Thyroid gland (tissue), 4 donors: ENCODE measurements at regions not wholly inside any gene's neighbourhood (a gene's known extent, or its start where the extent isn't known, plus 50 kb on each side); places are given as distances from the start of the nearest gene placed in this dataset.

ENCODE experiments used
- POLR2A ChIP-seq, 2 donors: fragments of 450-650 bp; IDR thresholded peaks; one replicate each; pipeline ENCODE4 v1.6.1; 2017; ENCODE audit warnings: antibody characterized with exemption in 2 of 2, mild to moderate bottlenecking in 2 of 2, moderate library complexity in 1 of 2
- TF ChIP-seq, protein P1 (sequence below), 6 experiments: fragments of 200-600 bp in 3 of 6; fragments of 450-650 bp in 3 of 6; sonication (generic) in 3 of 6; IDR thresholded peaks; one replicate each; pipeline ENCODE4 v1.5.1; 2016 to 2019; ENCODE audit warnings: antibody characterized with exemption in 6 of 6, mild to moderate bottlenecking in 2 of 6, inconsistent platforms in 1 of 6, moderate library complexity in 1 of 6

DNA sequence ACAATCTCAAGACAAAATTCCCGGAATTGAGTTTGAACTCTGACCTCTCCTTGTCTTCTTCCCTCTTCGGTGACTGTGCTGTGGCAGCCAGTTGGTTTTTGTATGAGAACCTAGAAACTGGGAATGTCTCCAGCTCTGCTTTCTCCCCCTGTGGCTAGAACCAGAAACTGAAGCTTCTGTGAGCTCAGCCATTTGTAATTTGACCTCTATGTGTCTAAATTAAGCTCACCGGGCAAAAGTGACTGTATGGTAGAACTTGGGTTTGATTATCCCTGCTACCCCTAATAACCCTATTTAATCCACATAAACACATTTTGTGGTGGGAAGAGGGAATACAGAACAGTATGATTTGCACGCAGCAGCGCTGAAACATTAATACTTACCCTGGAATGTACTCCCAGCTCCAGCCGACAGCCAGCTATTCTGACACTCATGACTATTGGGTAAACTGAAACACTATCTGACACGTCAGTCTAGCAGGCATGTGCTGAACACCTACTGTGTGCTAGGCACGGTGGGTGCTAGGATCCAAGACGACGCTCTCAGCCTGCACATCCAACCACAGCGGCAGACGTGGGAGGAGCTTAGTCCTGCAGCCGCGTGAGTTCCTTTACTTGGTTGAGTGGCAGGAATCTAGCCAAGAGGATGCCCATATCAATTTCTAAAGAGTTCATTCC is 324.8 kb downstream of the SFMBT2 start:
- TF ChIP-seq, protein P1, sequence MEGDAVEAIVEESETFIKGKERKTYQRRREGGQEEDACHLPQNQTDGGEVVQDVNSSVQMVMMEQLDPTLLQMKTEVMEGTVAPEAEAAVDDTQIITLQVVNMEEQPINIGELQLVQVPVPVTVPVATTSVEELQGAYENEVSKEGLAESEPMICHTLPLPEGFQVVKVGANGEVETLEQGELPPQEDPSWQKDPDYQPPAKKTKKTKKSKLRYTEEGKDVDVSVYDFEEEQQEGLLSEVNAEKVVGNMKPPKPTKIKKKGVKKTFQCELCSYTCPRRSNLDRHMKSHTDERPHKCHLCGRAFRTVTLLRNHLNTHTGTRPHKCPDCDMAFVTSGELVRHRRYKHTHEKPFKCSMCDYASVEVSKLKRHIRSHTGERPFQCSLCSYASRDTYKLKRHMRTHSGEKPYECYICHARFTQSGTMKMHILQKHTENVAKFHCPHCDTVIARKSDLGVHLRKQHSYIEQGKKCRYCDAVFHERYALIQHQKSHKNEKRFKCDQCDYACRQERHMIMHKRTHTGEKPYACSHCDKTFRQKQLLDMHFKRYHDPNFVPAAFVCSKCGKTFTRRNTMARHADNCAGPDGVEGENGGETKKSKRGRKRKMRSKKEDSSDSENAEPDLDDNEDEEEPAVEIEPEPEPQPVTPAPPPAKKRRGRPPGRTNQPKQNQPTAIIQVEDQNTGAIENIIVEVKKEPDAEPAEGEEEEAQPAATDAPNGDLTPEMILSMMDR (IDR thresholded peaks at IDR 0.05) = peak in 2 of 6 experiments; percentile 14 to 15
- no peak for TF ChIP-seq POLR2A (IDR thresholded peaks at IDR 0.05)
